SK-N-SH (cell line): ENCODE measurements at regions not wholly inside any gene's neighbourhood (a gene's known extent, or its start where the extent isn't known, plus 50 kb on each side); places are given as distances from the start of the nearest gene placed in this dataset.

ENCODE experiments used
- CHD2 ChIP-seq: fragments of 150-350 bp; IDR thresholded peaks from 2 replicates; pipeline ENCODE4 v1.6.1; 2018; ENCODE audit warnings: low read length; ENCODE audit not compliant: partially characterized antibody
- EZH2phosphoT487 ChIP-seq: fragments of 200-600 bp; sonication (generic); IDR thresholded peaks from 2 replicates; pipeline ENCODE4 v1.6.1; 2017; ENCODE audit warnings: low read depth, mixed run types, mild to moderate bottlenecking, antibody characterized with exemption, moderate library complexity, borderline replicate concordance
- MXI1 ChIP-seq: IDR thresholded peaks from 2 replicates; pipeline ENCODE4 v1.6.1; 2012; ENCODE audit warnings: mild to moderate bottlenecking, low read depth, low read length, improper control_type of control experiment
- POLR2AphosphoS5 ChIP-seq: IDR thresholded peaks from 2 replicates; pipeline ENCODE4 v1.6.1; 2012; ENCODE audit warnings: low read depth, low read length
- TF ChIP-seq, protein P1 (sequence below): fragments of 200-600 bp; sonication (generic); IDR thresholded peaks from 2 replicates; pipeline ENCODE4 v1.6.1; 2017; ENCODE audit warnings: antibody characterized with exemption, mild to moderate bottlenecking, moderate library complexity

DNA sequence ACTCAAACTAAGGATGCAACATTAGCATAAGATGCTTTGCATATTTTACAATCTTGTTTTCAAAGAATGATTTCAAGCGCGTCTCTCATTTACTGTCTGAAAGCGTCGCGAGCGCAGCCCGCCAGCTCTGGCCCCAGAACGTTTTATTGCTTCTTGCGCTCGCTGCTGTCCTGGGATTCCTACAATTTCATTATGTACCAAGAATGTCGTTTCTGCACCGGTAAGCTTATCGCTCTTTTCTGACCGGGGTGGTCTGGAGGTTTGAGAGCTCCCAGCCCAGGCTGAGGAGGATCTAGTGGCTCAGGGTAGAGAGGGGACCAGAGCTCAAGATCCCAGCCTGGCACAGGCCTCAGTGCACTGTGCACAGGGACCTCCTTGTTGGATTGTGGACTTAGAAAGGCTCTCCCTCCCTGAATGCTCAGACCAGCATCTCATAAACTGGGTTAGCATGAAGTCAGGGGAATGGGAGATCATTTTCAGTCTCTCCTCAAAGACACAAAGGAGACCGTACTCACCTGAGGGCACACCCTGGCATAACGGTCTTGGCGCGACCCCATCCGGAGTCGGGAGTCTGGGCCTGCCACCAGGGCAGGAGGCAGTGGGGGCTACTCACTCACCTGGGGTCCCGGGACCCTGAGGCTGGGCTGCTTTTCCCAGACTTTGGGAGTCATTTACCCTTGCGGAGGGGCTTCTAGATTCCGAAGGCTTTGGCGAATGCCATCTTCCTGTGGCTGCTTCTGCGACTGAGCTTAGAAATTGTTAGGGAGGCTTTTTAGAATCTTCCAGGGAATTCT lies 817.4 kb downstream of the BRD1 start:
- TF ChIP-seq, protein P1, sequence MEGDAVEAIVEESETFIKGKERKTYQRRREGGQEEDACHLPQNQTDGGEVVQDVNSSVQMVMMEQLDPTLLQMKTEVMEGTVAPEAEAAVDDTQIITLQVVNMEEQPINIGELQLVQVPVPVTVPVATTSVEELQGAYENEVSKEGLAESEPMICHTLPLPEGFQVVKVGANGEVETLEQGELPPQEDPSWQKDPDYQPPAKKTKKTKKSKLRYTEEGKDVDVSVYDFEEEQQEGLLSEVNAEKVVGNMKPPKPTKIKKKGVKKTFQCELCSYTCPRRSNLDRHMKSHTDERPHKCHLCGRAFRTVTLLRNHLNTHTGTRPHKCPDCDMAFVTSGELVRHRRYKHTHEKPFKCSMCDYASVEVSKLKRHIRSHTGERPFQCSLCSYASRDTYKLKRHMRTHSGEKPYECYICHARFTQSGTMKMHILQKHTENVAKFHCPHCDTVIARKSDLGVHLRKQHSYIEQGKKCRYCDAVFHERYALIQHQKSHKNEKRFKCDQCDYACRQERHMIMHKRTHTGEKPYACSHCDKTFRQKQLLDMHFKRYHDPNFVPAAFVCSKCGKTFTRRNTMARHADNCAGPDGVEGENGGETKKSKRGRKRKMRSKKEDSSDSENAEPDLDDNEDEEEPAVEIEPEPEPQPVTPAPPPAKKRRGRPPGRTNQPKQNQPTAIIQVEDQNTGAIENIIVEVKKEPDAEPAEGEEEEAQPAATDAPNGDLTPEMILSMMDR: no peak
- TF ChIP-seq CHD2 (no peak), POLR2AphosphoS5 (no peak), MXI1 (no peak), EZH2phosphoT487 (no peak)
